ENCODE measurements at regions not wholly inside any gene's neighbourhood (a gene's known extent, or its start where the extent isn't known, plus 50 kb on each side); places are given as distances from the start of the nearest gene placed in this dataset.

DNA sequence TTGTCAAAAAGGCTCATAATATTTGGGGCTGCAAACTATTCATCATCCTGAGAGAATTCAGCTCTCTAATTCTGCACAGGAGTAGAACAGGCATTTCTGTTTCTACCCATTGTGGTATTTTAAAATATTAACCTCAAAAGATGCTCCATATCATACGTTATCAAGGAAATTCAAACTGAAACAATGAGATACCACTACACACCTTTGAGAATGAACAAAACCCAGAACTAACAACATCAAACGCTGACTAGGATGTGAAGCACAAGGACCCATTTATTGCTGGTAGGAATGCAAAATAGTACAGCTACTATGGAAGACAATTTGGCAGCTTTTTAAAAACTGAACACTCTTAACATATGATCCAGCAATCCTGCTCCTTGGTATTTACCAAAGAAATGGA is 171.8 kb downstream of the DUSP6 start:
- Histone ChIP-seq H2AFZ (ENCODE audit: low read depth) (no peak overlapping the region), H3K4me3 (ENCODE audit: low read depth in 2 of 2, low read length in 1 of 2) (no peak overlapping the region), H3K27ac (ENCODE audit: low read depth in 2 of 2, low read length in 1 of 2) (no peak overlapping the region), H3K36me3 (replicated peaks in 1 of 2; ENCODE audit: control insufficient read depth in 1 of 2, insufficient read depth in 2 of 2, low read length in 1 of 2) (no peaks in the 10 kb centered on the region), H4K20me1 (ENCODE audit: insufficient read depth) (no peaks in the 10 kb centered on the region), H3K9ac (no peak overlapping the region), H3K79me2 (ENCODE audit: insufficient read depth) (no peaks in the 10 kb centered on the region), H3K9me2 (no peaks in the 10 kb centered on the region), H3K27me3 (ENCODE audit: insufficient read depth) (no peaks in the 10 kb centered on the region), H3K4me1 (ENCODE audit: control insufficient read depth in 1 of 2, insufficient read depth in 2 of 2, low read depth in 1 of 2, low read length in 1 of 2) (peaks cover 0 to 6% of the 10 kb centered on the region in 2 experiments; a peak in 2 of 4 replicates), H3F3A (replicated peaks; ENCODE audit: insufficient read depth) (no peaks in the 10 kb centered on the region), H3K9me3 (no peaks in the 10 kb centered on the region), H3K4me2 (no peak overlapping the region)
- no peak for DNase-seq
- TF ChIP-seq FOXM1 (IDR thresholded peaks at IDR 0.05; ENCODE audit: low read depth): no peak
- TF ChIP-seq ELF1 (IDR thresholded peaks at IDR 0.05): no peak
- TF ChIP-seq FOSL2 (IDR thresholded peaks at IDR 0.05; ENCODE audit: borderline replicate concordance, low read depth): no peak
- TF ChIP-seq RXRA (IDR thresholded peaks at IDR 0.05; ENCODE audit: borderline replicate concordance, low read depth): no peak
- TF ChIP-seq, protein P1, sequence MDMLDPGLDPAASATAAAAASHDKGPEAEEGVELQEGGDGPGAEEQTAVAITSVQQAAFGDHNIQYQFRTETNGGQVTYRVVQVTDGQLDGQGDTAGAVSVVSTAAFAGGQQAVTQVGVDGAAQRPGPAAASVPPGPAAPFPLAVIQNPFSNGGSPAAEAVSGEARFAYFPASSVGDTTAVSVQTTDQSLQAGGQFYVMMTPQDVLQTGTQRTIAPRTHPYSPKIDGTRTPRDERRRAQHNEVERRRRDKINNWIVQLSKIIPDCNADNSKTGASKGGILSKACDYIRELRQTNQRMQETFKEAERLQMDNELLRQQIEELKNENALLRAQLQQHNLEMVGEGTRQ (IDR thresholded peaks at IDR 0.05; ENCODE audit: borderline replicate concordance, low read depth, low read length): no peak
- TF ChIP-seq TAF1 (IDR thresholded peaks at IDR 0.05; ENCODE audit: borderline replicate concordance, low read depth, low read length): no peak
- TF ChIP-seq, protein P2, sequence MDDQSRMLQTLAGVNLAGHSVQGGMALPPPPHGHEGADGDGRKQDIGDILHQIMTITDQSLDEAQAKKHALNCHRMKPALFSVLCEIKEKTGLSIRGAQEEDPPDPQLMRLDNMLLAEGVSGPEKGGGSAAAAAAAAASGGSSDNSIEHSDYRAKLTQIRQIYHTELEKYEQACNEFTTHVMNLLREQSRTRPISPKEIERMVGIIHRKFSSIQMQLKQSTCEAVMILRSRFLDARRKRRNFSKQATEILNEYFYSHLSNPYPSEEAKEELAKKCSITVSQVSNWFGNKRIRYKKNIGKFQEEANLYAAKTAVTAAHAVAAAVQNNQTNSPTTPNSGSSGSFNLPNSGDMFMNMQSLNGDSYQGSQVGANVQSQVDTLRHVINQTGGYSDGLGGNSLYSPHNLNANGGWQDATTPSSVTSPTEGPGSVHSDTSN (IDR thresholded peaks at IDR 0.05): no peak
- TF ChIP-seq POLR2AphosphoS5 (IDR thresholded peaks at IDR 0.05; ENCODE audit: low read depth, low read length): no peak
- ChIA-PET POLR2A (no interaction called here), CTCF (interaction anchor here (0.8 to 0.9 kb wide), 2 partner anchors 9 to 48 kb away, joined by 3 to 4 read pairs; no protein-coding TSS in a partner anchor)
- WGBS (ENCODE audit: low lambda C conversion rate): 79% methylated on average over 2 of the region's 2 CpGs

GRCh38 chr12:89179983-89180382 is 172.3 kb downstream of the DUSP6 start:
- DNase-seq: peak; percentile 4
- no peak overlapping the region for H3K9ac ChIP-seq
- H3K4me2 ChIP-seq: no peak overlapping the region
- H2AFZ ChIP-seq (ENCODE audit: low read depth): no peak overlapping the region
- no peaks in the 10 kb centered on the region for H3K9me3 ChIP-seq
- no peak overlapping the region for H3K4me3 ChIP-seq (ENCODE audit: low read depth in 2 of 2, low read length in 1 of 2)
- no peaks in the 10 kb centered on the region for H3K79me2 ChIP-seq (ENCODE audit: insufficient read depth)
- H3K36me3 ChIP-seq (replicated peaks in 1 of 2; ENCODE audit: control insufficient read depth in 1 of 2, insufficient read depth in 2 of 2, low read length in 1 of 2): no peaks in the 10 kb centered on the region
- CTCF ChIA-PET: interaction anchor here (0.8 to 0.9 kb wide), 2 partner anchors 10 to 48 kb away, joined by 3 to 4 read pairs; no protein-coding TSS in a partner anchor
- H4K20me1 ChIP-seq (ENCODE audit: insufficient read depth): no peaks in the 10 kb centered on the region
- WGBS (ENCODE audit: low lambda C conversion rate): 10% methylated on average over 1 of the region's 1 CpG
- POLR2A ChIA-PET: no interaction called here
- peaks cover 0 to 6% of the 10 kb centered on the region in 2 experiments; a peak in 2 of 4 replicates for H3K4me1 ChIP-seq (ENCODE audit: control insufficient read depth in 1 of 2, insufficient read depth in 2 of 2, low read depth in 1 of 2, low read length in 1 of 2)
- H3F3A ChIP-seq (replicated peaks; ENCODE audit: insufficient read depth): no peaks in the 10 kb centered on the region
- no peaks in the 10 kb centered on the region for H3K9me2 ChIP-seq
- H3K27ac ChIP-seq (ENCODE audit: low read depth in 2 of 2, low read length in 1 of 2): 0 out of 4 replicates have a peak overlapping the region, but pooled peaks of 1 of the 2 experiments have one; percentile 19
- no peaks in the 10 kb centered on the region for H3K27me3 ChIP-seq (ENCODE audit: insufficient read depth)
- no peak for TF ChIP-seq MEF2A (IDR thresholded peaks at IDR 0.05; ENCODE audit: borderline replicate concordance, low read depth)
- TF ChIP-seq, protein P3, sequence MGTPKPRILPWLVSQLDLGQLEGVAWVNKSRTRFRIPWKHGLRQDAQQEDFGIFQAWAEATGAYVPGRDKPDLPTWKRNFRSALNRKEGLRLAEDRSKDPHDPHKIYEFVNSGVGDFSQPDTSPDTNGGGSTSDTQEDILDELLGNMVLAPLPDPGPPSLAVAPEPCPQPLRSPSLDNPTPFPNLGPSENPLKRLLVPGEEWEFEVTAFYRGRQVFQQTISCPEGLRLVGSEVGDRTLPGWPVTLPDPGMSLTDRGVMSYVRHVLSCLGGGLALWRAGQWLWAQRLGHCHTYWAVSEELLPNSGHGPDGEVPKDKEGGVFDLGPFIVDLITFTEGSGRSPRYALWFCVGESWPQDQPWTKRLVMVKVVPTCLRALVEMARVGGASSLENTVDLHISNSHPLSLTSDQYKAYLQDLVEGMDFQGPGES (IDR thresholded peaks at IDR 0.05; ENCODE audit: low read depth, low read length): no peak
- TF ChIP-seq REST (IDR thresholded peaks at IDR 0.05; ENCODE audit: low read depth, low read length): no peak
- no peak for TF ChIP-seq RCOR1 (IDR thresholded peaks at IDR 0.05; ENCODE audit: low read length)
- no peak for TF ChIP-seq FOSL2 (IDR thresholded peaks at IDR 0.05; ENCODE audit: borderline replicate concordance, low read depth)
- no peak for TF ChIP-seq YY1 (IDR thresholded peaks at IDR 0.05; ENCODE audit: low read depth)
- no peak for TF ChIP-seq ELF1 (IDR thresholded peaks at IDR 0.05)
- TF ChIP-seq RXRA (IDR thresholded peaks at IDR 0.05; ENCODE audit: borderline replicate concordance, low read depth): no peak
- TF ChIP-seq RAD21 (IDR thresholded peaks at IDR 0.05; ENCODE audit: low read length): no peak
- no peak; the same call in 1 of the 2 replicates for TF ChIP-seq NFIC (IDR thresholded peaks at IDR 0.05; ENCODE audit: borderline replicate concordance)
- TF ChIP-seq FOXM1 (IDR thresholded peaks at IDR 0.05; ENCODE audit: low read depth): no peak
- no peak for TF ChIP-seq POLR2AphosphoS5 (IDR thresholded peaks at IDR 0.05; ENCODE audit: low read depth, low read length)
- TF ChIP-seq, protein P2 (IDR thresholded peaks at IDR 0.05): no peak
- TF ChIP-seq GATA2 (CRISPR knock-in tag; IDR thresholded peaks at IDR 0.05): no peak
- no peak for TF ChIP-seq TCF12 (IDR thresholded peaks at IDR 0.05)
- TF ChIP-seq TAF1 (IDR thresholded peaks at IDR 0.05; ENCODE audit: borderline replicate concordance, low read depth, low read length): no peak
- TF ChIP-seq, protein P1 (IDR thresholded peaks at IDR 0.05; ENCODE audit: borderline replicate concordance, low read depth, low read length): no peak
- TF ChIP-seq NRF1 (IDR thresholded peaks at IDR 0.05; ENCODE audit: low read depth, low read length): no peak
